Omental fat pad (tissue), 3 donors: ENCODE measurements at regions not wholly inside any gene's neighbourhood (a gene's known extent, or its start where the extent isn't known, plus 50 kb on each side); places are given as distances from the start of the nearest gene placed in this dataset.

ENCODE experiments used
- ATAC-seq: fragments of 150-250 bp; one replicate; pipeline ENCODE4 v1.9.1; 2016; ENCODE audit warnings: mild to moderate bottlenecking, moderate library complexity; ENCODE audit not compliant: low FRiP score
- DNase-seq: peaks from one replicate; pipeline ENCODE4 v3.0.0-alpha.2; 2019; ENCODE audit warnings: low spot score
- CTCF ChIP-seq, 3 donors: fragments of 450-650 bp; IDR thresholded peaks; one replicate each; pipeline ENCODE4 v1.5.1; 2016 to 2017; ENCODE audit warnings: antibody characterized with exemption in 3 of 3, mild to moderate bottlenecking in 3 of 3, moderate library complexity in 2 of 3

GRCh38 chr14:27114180-27114579 is 516.3 kb upstream of the NOVA1 start:
- no peak for TF ChIP-seq CTCF (IDR thresholded peaks at IDR 0.05)
- no peak for ATAC-seq

DNA sequence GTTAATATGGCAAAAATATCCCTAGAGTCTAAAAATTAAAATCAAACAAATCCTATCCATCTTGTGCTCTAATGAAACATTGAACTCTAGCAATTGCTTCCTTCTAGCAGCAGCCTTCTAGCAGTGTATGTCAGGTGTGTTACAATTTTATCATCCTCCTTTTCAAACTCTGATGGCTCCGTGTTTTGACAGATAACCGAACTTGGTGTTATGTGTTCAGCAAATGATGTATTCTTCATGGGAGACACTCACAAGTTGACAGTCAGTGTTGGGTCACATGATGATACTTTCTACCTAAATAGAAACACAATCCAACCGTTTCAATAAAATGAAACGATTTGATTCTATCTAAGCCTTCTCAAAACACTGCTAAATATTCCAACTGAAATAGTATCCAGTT is 525.3 kb upstream of the NOVA1 start:
- no peak for TF ChIP-seq CTCF (IDR thresholded peaks at IDR 0.05)
- ATAC-seq (no peak), DNase-seq (no peak)

More at GRCh38 chr14:27114180-27114579, 516.3 kb upstream of the NOVA1 start:
- no peak for DNase-seq

- ATAC-seq (no peak), DNase-seq (no peak)
- no peak for TF ChIP-seq CTCF (IDR thresholded peaks at IDR 0.05)
Measured at GRCh38 chr14:27127838-27128237, 530.0 kb upstream of the NOVA1 start.

DNA sequence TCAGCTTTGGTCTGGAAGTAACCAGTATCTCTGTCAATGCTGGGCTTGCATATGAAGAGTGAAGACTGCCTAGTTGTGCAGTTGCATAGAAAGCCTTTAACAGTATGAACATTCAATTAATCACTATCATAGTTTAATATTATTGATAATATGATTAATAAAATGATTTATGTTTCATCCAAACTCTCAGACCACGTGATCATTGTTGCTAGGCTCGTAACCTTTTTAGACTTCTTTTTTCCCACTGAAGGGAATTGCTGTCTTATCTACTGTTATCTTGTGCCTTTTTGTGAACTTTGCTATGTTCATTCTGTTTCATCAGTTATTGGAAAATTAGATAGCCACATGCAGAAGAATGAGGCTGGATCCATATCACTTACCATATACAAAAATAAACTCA is 536.4 kb upstream of the NOVA1 start:
- DNase-seq = no peak
- no peak for ATAC-seq
- TF ChIP-seq CTCF (IDR thresholded peaks at IDR 0.05) = no peak

DNA sequence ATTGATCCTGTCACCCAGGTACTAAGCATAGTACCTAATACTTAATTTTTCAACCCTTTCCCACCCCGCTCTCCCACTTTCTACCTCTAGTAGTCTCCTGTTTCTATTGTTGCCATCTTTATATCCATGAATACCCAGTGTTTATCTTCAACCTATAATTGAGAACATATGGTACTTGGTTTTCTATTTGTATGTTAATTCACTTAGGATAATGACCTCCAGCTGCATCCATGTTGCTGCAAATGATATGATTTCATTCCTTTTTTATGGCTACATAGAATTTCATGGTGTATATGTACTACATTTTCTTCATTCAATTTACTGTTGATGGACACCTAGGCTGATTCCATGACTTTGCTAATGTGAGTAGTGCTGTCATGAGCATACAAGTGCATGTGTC is 547.3 kb upstream of the NOVA1 start:
- TF ChIP-seq CTCF (IDR thresholded peaks at IDR 0.05) = no peak
- ATAC-seq (no peak), DNase-seq (no peak)

- ATAC-seq (no peak), DNase-seq (no peak)
- TF ChIP-seq CTCF (IDR thresholded peaks at IDR 0.05) = no peak
Measured at GRCh38 chr14:27148143-27148542, 550.3 kb upstream of the NOVA1 start.

DNA sequence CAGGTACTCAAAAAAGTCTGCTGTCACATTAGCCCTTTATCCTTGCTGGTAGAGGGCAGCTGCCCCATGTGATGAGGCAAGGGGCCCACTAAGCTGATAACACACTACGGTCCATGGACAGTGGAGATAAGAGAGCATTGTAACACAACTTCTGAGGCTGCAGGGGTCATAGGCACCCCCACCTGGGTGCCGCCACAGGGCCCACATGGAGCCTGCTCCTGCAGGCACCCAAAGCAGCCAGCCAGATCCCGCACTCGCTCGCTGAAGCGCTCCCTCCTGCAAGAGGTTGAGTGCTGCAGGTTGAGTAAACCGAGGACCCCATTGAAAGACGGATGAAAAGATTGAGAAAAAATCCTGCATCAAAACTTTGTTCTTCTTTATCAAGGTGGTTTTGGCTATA is 566.3 kb upstream of the NOVA1 start:
- DNase-seq = no peak
- no peak for TF ChIP-seq CTCF (IDR thresholded peaks at IDR 0.05)
- no peak for ATAC-seq
